ENCODE measurements at regions not wholly inside any gene's neighbourhood (a gene's known extent, or its start where the extent isn't known, plus 50 kb on each side); places are given as distances from the start of the nearest gene placed in this dataset.
"Not testable (repeated sequence)": the region's sequence is repeated elsewhere in the genome, so short reads cannot be mapped to it uniquely, and the experiment has no call there.

DNA sequence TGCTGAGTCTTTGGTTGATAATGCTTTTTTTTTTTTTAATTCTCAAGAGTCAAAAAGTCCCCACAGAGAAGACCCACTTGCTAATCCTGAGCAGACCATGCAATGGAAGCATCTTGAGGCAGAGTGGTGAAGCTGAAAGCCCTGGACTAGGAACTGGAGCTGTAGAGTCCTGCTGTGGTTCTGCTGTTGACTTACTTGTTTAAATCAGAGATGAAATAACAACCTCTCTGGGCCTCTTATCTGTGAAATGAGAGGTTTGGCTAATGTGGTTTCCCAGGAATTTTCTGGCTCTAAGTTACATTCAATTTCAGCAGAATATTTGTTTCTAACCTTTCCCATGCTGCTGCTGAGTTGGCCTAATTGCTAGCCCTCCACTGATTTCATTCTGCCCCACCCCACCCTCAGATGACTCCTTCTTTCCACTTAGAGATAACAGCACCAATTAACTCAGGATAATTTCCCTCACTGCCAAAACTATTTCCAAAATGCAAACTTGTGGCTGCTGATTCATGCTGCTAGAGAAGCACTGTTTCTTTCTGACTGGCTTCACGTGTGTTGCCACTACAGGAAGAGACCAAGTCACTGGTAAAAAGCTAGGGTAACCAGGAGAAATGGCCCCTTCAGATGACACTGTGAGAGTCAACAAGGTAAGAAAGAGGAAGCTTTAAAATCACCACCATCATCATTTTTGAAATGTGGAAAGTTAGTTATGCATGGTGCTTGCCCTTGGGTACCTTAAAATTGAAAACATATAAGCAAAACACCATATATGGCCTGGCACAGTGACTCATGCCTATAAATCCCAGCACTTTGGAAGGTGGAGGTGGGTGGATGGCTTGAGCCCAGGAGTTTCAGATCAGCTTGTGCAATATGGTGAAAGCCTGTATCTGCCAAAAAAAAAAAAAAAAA is 326.4 kb downstream of the DCHS2 start:
- POLR2A ChIA-PET = no interaction called here
- CTCF ChIA-PET = no interaction called here

DNA sequence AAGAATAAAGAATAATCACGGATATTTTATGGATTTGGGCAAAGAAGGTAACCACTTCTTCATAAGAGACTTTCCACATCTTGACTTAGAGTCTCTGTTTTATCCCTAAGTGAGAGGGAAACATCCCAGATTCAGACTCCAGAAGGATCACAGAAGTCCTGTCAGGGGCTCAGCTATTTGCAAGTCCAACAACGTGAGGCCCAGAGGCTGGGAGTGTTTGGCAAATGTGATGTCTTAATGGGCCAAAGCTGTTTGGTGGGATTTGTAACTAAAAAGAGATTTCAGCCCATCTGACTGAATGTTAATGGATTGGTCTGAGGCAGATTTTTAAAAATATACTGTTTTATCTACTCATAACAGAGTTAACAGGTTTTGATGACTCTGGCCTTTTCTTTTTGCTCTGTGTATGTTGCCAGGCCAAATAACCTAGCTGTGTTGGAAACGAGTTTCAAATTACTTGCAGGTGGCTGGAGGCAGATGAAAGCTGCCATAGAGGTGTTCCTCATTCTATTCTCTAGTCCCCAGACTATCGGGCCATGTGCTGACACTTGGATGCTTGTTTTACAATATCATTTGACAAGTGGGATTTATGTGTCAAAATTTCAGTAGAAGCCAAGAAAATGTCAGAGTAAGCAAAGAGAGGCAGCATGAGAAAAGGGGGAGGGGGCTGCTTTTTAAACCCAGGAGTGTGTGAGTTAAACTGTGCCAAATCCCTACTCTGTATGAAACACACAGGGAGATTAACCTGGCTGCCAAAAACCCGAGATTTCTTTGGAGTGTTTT is 330.9 kb downstream of the DCHS2 start:
- POLR2A ChIA-PET = no interaction called here
- CTCF ChIA-PET = no interaction called here

DNA sequence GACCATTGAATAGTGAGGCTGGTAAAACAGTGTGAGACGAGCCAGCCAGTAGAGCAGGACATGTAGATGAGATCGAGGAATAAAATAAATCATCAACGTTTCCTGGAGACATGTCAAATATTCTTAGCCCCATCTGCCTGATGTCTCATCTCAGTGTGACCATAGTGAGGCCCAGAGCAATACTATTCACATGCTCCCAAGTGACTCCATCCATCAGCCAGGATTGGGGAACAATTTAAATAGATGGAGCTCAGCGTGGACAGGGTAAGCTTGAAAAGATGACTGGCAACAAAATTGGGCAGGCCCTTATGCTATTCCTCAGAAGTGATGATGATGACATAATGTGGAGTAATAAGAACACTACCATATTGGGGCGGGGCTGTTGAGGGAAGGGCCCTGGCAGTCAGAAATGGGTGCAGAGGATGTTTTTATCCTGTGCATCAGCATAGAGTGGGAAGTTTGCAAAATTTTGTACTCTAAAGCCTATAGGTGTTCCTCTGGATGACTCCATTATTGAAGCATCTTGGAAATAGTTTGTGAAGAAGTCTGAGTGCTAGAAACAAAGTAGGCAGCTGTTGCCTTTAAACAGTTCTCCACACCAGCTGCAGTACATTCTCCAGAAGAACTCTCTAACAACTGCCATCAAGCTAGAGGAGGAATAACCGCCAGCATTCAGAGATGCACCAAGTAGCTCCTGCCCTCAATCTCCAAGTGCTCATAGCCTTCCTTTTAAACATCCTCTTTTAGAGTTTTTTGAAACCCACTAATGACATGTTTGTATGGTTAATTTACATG is 333.0 kb downstream of the DCHS2 start:
- ChIA-PET POLR2A (no interaction called here), CTCF (no interaction called here)

DNA sequence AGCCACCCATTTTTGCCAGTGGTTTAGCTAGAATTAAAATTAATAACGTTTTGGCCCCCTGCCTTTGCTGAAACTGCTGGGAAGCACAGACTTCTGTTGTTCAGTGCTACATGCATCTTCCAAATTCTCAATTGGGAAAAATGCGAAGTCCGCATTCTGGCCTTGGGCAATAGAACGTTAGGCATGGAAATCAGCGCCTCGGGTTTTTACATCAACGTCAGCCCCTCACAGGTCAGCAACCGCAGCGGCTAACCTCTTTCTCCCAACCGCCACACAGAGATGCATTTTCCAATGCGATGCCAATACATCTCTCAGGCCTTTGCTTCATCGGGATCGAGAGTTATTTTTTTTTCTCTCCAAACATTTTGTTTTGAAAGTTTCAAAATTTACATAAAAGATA is 339.1 kb downstream of the DCHS2 start:
- POLR2A ChIA-PET = no interaction called here
- CTCF ChIA-PET = no interaction called here

DNA sequence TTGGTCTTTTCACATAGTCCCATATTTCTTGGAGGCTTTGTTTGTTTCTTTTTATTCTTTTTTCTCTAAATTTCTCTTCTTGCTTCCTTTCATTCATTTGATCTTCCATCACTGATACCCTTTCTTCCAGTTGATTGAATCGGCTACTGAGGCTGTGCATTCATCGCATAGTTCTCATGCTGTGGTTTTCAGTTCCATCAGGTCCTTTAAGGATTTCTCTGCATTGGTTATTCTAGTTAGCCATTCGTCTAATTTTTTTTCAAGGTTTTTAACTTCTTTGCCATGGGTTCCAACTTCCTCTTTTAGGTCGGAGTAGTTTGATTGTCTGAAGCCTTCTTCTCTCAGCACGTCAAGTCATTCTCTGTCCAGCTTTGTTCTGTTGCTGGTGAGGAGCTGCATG is 342.4 kb downstream of the DCHS2 start:
- CTCF ChIA-PET = not testable (repeated sequence)

DNA sequence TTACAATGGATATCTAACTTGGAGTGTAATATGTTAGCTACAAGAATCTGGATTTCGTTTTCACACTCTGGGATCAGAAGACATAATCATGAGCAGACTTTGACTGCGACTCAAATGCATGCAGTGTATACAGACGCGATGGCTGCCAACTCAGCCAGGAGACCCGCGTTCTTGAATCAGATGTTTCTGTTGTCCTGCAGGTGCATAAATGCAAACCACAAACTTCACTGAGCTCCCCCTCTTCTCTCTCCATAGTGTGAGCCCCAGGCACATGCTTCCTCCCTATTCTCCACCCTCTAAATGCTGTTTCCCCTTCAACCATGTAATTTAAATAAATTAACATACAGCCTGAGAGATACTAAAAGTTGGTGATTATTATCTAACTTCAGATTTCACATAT is 347.9 kb downstream of the DCHS2 start:
- POLR2A ChIA-PET = no interaction called here
- CTCF ChIA-PET = no interaction called here

More for the DNA sequence above, 342.4 kb downstream of the DCHS2 start:
- POLR2A ChIA-PET = not testable (repeated sequence)

DNA sequence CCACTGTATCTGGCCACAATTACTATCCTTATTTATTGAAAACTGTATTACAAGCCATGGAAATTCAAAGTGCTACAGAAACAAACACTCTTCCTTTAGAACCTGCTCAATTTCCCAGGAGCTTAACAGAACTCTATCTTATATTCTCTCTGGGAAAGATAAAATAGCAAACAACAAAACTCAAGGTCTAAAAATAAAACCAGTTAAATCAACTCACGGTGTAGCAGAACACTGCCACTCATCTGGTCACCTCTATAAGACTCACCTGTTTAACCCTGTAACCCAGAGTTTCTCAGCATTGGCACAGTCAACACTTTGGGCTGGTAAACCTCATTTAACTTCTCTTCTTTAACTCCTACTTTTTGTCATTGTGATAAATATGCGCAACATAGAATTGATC is 348.9 kb downstream of the DCHS2 start:
- POLR2A ChIA-PET = no interaction called here
- CTCF ChIA-PET = no interaction called here

DNA sequence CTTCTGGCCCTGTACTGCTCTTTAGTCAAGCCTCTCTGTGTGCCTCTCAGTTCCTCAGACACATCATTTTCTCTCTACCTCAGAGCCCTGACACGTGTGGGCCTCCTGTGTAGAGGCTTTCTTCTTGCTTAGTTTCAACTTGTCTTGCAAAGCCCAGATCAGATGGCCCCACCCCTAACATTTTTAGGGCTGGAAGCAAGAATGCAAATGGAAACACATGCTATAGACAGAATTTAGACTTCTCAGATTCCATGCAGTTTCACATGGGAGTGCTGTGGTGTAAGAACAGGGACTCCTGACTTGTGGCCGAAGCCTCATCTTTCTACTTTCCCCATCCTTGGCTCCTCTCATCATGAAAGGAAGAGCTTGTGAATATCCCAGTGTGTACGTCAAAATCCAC is 350.7 kb downstream of the DCHS2 start:
- ChIA-PET CTCF (no interaction called here), POLR2A (no interaction called here)

DNA sequence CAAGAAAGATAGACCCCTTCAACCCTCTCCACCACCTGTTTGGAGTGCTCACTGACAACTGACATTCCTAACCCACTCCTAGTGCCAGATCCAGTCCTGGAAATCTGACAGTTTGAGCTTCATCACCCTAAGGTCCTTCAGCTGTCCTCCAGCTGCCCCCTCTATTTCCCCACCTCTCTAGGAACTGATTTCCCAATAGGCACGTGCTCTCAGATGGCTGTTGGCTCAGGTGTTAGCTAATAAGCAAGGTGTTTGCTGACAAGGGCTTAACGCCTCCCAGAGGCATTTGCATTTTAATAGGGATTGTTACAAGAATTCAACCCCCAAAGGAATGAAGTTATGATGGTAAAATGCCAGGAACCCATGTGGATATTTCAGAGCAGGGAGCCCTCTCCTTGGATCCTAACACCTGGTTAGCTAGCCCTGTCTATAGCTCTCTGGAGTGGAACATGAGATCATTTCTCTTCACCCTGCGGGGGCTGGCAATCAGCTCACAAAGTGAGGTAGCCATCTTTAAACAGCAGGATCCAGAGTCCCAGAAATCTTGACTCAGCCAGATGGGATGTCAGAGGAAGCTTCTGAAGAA is 348.5 kb upstream of the SFRP2 start:
- CTCF ChIA-PET = no interaction called here
- POLR2A ChIA-PET = no interaction called here

DNA sequence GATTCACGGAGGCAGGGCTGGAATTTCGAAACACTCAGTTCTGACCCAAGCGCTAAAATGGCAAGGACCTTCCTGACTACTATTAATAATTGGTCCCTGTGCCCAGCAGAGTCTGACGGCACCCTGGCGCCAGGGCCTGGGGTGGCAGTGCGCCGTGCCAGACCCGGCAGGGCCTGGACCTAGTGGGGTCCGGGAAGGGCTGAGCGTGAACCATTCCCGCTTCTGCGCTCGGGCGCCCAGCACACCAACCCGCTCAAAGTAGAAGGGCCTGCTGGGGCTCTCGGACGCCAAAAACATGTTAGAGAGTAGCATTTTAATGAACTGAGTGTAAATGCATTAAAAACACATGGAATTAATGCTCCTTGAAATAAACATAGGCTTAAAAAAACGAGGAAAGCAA is 346.7 kb upstream of the SFRP2 start:
- POLR2A ChIA-PET = no interaction called here
- CTCF ChIA-PET = no interaction called here

DNA sequence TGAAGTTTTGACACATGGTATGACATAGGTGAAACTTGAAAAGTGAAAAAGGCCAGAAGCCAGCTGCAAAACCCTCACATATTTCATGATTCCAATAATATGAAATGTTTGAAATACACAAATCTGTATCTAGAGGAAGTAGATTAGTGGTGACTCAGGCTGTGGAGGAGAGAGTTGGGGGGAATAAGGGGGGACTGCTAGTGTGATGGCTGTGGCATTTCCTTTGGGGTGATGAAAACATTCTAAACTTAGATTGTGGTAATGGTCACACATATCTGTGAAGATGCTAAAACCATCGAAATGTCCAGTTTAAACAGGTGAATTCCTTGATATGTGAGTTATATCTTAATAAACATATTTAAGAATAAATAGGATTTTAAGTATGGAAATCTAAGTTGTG is 343.5 kb upstream of the SFRP2 start:
- CTCF ChIA-PET = no interaction called here
- POLR2A ChIA-PET = no interaction called here

DNA sequence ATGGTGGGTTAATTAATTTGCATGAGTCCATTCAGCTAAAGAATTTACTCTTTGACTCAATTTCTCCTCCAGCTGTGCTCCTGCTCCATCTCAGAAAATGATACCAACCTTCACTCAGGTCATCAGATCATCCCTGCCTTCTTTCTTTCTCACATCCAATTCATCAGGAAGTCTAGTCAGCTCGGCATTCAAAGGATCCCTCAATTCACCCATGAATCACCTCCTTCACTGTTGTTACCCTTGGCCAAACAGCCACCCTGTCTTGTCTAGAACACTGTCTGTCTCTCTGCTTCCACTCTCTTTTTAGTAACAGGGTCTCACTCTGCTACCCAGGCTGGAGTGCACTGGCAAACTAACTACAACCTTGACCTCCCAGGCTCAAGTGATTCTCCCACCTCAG is 337.4 kb upstream of the SFRP2 start:
- POLR2A ChIA-PET = no interaction called here
- CTCF ChIA-PET = no interaction called here

DNA sequence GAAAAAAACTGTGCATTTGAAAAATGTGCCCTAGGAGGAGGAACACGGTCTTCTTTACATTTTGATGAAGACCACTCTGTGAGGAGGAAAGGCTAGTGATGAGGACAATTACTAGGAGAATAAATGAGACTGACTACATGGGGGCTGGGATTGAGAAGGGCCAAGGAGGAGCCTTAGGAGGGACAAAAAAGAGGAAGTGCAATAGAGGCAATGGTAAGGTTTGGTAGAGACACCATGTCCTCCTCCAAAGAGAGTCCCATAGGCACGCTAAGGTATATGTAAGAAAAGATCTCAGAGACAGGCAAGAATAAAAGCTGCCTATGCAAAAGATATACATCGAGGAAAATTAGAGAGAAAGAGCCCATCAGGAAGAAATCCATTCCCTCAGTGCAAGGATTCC is 336.5 kb upstream of the SFRP2 start:
- CTCF ChIA-PET = no interaction called here
- POLR2A ChIA-PET = no interaction called here

DNA sequence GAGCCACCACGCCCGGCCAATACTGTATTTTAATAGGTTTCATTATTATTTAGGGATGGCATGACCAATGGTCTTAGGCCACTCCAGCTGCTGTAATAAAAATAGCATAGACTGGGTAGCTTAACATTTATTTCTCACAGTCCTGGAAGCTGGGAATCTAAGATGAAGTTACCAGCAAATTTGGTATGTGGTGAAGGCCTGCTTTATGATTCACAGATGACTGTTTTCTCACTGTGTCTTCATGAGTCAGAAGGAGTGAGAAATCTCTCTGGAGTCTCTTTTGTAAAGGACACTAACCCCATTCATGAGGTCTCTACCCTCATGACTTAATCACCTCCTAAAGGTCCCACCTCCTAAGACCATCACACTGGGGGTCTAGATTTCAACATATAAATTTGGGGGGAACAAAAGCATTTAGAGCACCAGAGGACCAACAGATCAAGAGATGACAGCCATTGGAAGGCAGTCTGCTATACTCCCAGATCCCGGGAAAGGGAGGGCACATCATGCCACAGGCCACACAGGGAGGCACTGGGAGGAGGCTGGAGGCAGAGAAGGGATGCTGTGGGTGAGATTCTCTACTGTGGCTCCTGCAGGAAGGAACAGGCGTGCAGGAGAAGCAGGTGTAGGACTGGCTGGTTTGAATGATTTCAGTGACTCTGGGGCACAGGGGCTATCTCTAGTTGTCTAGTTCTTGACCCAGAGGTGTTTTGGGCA is 335.8 kb upstream of the SFRP2 start:
- POLR2A ChIA-PET = no interaction called here
- CTCF ChIA-PET = no interaction called here

DNA sequence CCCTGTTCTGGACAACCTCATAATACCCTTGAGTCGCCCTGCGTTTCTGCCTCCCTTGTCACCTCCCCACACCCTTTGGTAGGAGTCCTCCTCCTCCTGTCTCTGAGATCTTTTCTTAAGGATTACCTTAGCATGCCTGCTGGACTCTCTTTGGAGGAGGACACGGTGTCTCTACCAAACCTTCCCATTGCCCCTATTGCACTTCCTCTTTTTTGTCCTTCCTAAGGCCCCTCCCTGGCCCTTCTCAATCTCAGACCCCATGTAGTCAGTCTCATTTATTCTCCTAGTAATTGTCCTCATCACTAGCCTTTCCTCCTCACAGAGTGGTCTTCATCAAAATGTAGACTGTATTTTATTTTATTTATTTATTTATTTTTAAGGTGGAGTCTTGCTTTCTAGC is 335.0 kb upstream of the SFRP2 start:
- CTCF ChIA-PET = no interaction called here
- POLR2A ChIA-PET = no interaction called here

DNA sequence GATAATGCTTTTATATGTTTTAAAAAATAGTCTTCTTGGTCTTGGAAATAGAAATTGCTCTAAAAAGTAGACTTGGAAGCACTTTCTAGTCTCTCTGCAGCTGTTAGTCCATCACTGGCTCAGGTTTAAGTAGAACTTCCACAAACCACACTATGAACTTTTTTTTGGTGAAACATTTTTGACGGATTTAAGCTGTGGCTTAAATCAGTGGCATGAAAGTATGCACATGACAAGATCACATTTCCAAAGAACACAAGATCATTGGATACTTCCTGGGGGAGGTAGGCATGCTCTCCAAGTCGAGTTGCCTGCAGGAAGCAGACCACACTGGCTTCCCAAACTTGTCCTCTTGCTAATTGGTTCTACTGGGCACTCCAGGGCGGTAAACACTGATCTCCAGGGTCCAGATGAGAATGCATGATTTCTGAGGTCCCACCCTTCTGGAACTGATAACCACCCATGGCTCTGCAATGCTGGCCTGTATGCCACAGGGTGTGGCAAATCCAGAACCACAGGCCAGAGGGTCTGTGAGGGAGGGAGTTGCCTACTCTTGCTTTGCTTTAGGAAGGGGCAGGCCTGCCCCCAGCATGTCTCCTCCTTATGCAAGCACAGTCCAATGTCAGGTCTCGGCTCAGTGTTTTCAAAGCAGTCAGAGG is 331.9 kb upstream of the SFRP2 start:
- ChIA-PET CTCF (no interaction called here), POLR2A (no interaction called here)

DNA sequence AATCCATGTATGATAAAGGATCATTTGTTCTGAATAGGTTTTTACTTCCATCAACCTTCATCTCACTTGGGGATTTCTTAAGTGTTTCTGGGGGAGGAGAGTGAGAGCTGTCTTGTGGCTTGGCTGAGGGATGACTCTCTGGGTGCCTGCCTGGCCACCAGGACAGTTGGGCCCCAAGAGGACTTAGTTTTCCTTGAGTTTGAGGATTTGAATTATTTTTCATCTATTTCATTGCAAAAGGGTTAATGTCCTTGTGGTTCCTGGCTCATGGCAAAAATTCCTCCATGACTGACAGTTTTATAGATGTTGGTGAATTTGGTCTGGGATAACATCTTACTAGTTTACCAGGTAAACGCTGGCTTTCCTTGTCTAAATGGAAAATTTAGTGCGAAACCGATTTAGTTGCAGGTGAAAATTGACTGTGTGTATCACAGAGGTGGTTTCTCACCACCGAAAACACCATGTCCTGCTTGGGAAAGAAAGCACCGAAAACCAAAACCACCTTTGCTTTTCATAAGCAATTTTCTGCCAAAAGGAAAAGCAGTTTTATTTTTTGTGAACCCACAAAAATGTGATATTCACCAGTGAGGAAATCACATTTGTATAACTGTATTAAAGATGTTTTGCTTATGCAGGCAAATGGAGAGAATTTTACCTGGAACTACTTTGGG is 331.3 kb upstream of the SFRP2 start:
- POLR2A ChIA-PET = no interaction called here
- CTCF ChIA-PET = no interaction called here

DNA sequence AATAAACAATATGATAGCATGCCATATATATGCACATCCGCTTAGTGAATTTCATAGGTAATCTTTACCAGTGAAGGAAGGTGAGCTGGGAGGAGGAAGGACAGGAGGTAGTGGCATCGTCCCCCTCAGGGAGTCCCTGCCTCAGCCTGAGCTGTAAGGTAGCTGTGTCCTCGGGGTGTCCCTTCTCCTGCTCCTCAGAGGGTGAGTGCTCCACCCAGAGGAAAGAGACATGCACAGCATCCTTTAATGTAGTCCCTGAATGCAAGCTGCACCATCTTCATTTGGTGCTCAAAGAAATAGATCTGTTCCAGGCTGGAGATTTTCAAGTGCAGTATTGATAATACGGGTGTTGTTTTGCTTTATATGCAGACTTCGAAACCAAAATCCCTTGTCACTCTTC is 330.4 kb upstream of the SFRP2 start:
- CTCF ChIA-PET = no interaction called here
- POLR2A ChIA-PET = no interaction called here

DNA sequence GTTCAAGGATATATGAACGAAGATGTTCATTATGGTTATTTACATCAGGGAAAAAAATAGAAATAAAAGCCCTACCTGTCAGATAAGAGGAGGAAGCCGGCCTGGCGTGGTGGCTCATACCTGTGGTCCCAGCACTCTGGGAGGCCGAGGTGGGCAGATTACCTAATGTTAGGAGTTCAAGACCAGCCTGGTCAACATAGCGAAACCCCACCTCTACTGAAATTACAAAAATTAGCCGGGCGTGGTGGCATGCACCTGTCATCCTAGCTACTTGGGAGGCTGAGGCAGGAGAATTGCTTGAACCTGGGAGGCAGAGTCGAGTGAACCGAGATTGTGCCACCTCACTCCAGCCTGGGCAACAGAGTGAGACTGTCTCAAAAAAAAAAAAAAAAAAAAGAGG is 328.8 kb upstream of the SFRP2 start:
- CTCF ChIA-PET = not testable (repeated sequence)

More for the DNA sequence above, 328.8 kb upstream of the SFRP2 start:
- POLR2A ChIA-PET = not testable (repeated sequence)
